GM12865 (cell line): ENCODE measurements at regions not wholly inside any gene's neighbourhood (a gene's known extent, or its start where the extent isn't known, plus 50 kb on each side); places are given as distances from the start of the nearest gene placed in this dataset.

Experiments used
- DNase-seq: peaks from one replicate; pipeline ENCODE4 v3.0.0; 2010; ENCODE audit warnings: low read depth
- H3K4me3 ChIP-seq: 2 replicates; pipeline ENCODE4 v1.5.1; 2011; ENCODE audit warnings: mild to moderate bottlenecking, low read depth, low read length, control low read depth
- TF ChIP-seq, protein P1 (sequence below): IDR thresholded peaks from 2 replicates; pipeline ENCODE4 v1.5.1; 2011; ENCODE audit warnings: low read length, control low read depth, low read depth, inconsistent platforms; ENCODE audit not compliant: insufficient read depth; ENCODE audit errors: missing control alignments

GRCh38 chr17:77815127-77815905 lies 143.2 kb upstream of the TNRC6C start:
- DNase-seq, result no peak
- no peak overlapping the region for H3K4me3 ChIP-seq
- TF ChIP-seq, protein P1, sequence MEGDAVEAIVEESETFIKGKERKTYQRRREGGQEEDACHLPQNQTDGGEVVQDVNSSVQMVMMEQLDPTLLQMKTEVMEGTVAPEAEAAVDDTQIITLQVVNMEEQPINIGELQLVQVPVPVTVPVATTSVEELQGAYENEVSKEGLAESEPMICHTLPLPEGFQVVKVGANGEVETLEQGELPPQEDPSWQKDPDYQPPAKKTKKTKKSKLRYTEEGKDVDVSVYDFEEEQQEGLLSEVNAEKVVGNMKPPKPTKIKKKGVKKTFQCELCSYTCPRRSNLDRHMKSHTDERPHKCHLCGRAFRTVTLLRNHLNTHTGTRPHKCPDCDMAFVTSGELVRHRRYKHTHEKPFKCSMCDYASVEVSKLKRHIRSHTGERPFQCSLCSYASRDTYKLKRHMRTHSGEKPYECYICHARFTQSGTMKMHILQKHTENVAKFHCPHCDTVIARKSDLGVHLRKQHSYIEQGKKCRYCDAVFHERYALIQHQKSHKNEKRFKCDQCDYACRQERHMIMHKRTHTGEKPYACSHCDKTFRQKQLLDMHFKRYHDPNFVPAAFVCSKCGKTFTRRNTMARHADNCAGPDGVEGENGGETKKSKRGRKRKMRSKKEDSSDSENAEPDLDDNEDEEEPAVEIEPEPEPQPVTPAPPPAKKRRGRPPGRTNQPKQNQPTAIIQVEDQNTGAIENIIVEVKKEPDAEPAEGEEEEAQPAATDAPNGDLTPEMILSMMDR, result no peak

DNA sequence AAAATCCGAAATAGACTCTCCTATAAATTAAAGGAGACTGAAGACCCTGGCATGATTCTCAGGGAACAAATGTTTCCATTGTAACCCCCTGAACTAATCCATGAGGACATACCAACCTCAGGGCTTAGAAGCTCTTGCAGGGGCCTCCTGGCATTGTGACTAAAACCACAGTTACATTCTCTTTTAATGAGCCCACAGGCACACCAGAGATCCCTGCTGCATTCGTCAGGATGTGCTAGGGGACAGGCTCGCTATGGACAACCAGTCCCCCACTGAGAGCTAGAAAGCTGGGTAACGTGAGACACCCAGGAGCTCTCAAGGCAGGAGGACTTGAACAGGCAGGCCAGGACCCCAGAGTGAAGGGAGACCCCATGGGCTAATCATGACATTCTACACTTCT lies 140.6 kb upstream of the TNRC6C start:
- no peak for DNase-seq
- no peak overlapping the region for H3K4me3 ChIP-seq
- TF ChIP-seq, protein P1, result no peak

GRCh38 chr17:77819497-77819896 lies 139.0 kb upstream of the TNRC6C start:
- TF ChIP-seq, protein P1, result no peak
- no peak overlapping the region for H3K4me3 ChIP-seq
- DNase-seq, result no peak

GRCh38 chr17:77821114-77821513 lies 137.4 kb upstream of the TNRC6C start:
- TF ChIP-seq, protein P1, result no peak
- DNase-seq, result peak; percentile 50
- no peak overlapping the region for H3K4me3 ChIP-seq

- no peak for DNase-seq
- TF ChIP-seq, protein P1, result no peak
These were observed 136.0 kb upstream of the TNRC6C start for GRCh38 chr17:77822302-77823030.

DNA sequence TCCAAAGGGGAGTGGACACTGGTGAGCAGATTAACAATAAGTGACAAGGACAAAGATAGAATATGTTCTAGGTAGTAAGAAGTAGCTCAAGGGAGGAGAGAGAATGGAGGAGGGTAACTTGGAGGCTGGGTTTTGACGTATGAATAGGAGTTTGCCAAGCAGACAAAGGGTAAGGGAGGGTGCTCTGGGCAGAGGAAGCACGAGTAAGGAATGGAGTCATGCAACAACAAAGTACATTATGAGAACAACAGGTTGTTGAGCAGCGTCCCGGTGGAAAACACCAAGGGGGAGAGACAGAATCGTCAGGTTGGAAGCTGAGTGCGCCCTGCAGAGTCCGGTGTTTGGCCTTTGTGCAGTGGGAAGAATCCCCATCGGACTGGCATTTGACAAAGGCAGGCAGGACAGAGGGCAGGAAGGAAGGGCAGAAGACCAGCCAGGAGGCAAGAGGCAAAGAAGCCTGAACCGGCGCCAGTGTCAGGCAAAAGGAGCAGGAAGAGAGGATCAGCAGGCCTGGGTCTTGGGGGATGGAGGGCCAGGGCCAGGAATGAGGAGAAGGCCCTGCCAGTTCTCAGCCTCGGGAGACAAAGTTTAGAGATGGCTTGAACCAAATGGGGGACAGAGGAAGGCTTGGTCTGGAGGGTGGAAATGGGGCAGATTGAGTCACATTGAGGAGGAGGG lies 134.3 kb upstream of the TNRC6C start:
- TF ChIP-seq, protein P1, result no peak
- H3K4me3 ChIP-seq, result no peak overlapping the region
- DNase-seq, result no peak

More at GRCh38 chr17:77822302-77823030, 136.0 kb upstream of the TNRC6C start:
- no peak overlapping the region for H3K4me3 ChIP-seq
